Uterus (tissue), 3 donors: ENCODE measurements at regions not wholly inside any gene's neighbourhood (a gene's known extent, or its start where the extent isn't known, plus 50 kb on each side); places are given as distances from the start of the nearest gene placed in this dataset.
A peak's percentile ranks its signal among the peaks of the same experiment; 100 is the strongest.

Experiments
- DNase-seq, 2 donors: peaks; one replicate each; pipeline ENCODE4 v3.0.0-alpha.2; 2019 to 2020
- H3K27ac ChIP-seq, 2 donors: fragments of 200-600 bp; sonication (generic); 1 replicate in 1 of 2; 2 replicates in 1 of 2; pipeline ENCODE4 v1.5.1; 2016 to 2018
- H3K27me3 ChIP-seq, 2 donors: fragments of 200-600 bp; sonication (generic); one replicate each; pipeline ENCODE4 v1.5.1; 2018 to 2019; ENCODE audit warnings: control low read depth in 1 of 2
- H3K36me3 ChIP-seq, 2 donors: fragments of 200-600 bp; sonication (generic); one replicate each; pipeline ENCODE4 v1.5.1; 2019; ENCODE audit warnings: control low read depth in 1 of 2
- H3K4me1 ChIP-seq, 2 donors: fragments of 200-600 bp; sonication (generic); one replicate each; pipeline ENCODE4 v1.5.1; 2018 to 2019; ENCODE audit warnings: control low read depth in 1 of 2
- H3K4me3 ChIP-seq, 2 donors: fragments of 200-600 bp; sonication (generic); 1 replicate in 1 of 2; 2 replicates in 1 of 2; pipeline ENCODE4 v1.5.1; 2018 to 2019; ENCODE audit warnings: mild to moderate bottlenecking in 1 of 2
- H3K9me3 ChIP-seq, 2 donors: fragments of 200-600 bp; sonication (generic); one replicate each; pipeline ENCODE4 v1.5.1; 2019; ENCODE audit warnings: control low read depth in 1 of 2
- CTCF ChIP-seq, 4 experiments: fragments of 200-600 bp in 2 of 4; fragments of 450-650 bp in 2 of 4; sonication (generic) in 2 of 4; IDR thresholded peaks; one replicate each; pipeline ENCODE4 v1.5.1; 2016 to 2019; ENCODE audit warnings: antibody characterized with exemption in 4 of 4, mild to moderate bottlenecking in 2 of 4, moderate library complexity in 1 of 4
- POLR2A ChIP-seq, 2 donors: fragments of 450-650 bp; IDR thresholded peaks; one replicate each; pipeline ENCODE4 v1.6.1; 2016; ENCODE audit warnings: antibody characterized with exemption in 2 of 2, mild to moderate bottlenecking in 1 of 2, moderate library complexity in 1 of 2
- intact Hi-C: fragments of 100-400 bp; cut with DNase I; formaldehyde crosslinking; loops from one replicate; pipeline ENCODE4 v1.15.1; 2023; ENCODE audit warnings: low total_unique reads
- donor health status: DM: yes; HTN: yes; CAD: no.

DNA sequence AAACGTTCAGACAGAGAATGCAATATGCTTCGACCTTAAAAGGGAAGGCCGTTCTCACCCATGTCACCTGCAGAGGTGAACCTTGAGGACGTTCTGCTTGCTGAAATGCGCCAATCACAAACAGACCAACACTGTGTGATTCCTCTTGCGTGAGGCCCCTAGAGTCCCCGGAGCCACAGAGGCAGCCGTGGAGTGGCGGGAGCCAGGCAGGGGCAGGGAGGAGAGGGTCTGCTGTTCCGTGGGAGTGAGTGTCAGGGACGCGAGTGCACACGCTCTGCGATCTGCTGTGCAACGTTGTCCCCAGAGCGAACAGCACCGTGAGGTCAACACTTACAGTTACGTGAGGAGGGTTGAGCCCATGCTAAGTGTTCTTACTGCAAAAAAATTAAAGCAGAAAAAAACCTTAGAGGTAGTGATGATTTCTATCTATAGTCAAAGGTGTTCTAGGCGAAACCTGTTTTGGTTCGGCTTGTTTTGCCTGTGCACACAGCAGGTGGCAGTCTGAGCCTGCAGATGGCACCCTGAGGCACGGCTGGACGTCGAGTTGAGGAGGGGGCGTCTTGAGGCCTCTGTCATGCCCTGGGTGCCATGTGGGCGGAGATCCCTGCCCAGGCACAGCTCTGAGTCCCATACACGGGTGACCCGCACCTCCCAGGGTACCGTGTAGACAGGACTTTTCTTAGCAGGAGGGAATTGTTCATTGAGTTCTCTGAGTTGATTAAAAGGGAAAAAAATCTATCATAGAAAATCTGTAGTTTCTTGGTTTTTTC lies 71.7 kb upstream of the FRMD1 start:
- TF ChIP-seq POLR2A (IDR thresholded peaks at IDR 0.05) (no peak), CTCF (IDR thresholded peaks at IDR 0.05) (peak; percentile 59 to 73 (median 64))
- H3K27me3 ChIP-seq: no peaks in the 10 kb centered on the region
- H3K36me3 ChIP-seq: no peaks in the 10 kb centered on the region
- no peak overlapping the region for H3K4me3 ChIP-seq
- no peaks in the 10 kb centered on the region for H3K4me1 ChIP-seq
- peak in 1 of 2 donors; percentile 30 for DNase-seq
- intact Hi-C loops: loop anchor here (10.0 kb wide), 1 partner anchor 204 kb away; no protein-coding TSS in a partner anchor
- no peaks in the 10 kb centered on the region for H3K9me3 ChIP-seq
- no peak overlapping the region for H3K27ac ChIP-seq

- Histone ChIP-seq H3K27me3 (no peaks in the 10 kb centered on the region), H3K27ac (no peak overlapping the region), H3K36me3 (no peaks in the 10 kb centered on the region), H3K9me3 (no peaks in the 10 kb centered on the region), H3K4me3 (no peak overlapping the region), H3K4me1 (no peaks in the 10 kb centered on the region)
- intact Hi-C loops: no loop called here
- DNase-seq: peak in 1 of 2 donors; percentile 8
- TF ChIP-seq POLR2A (IDR thresholded peaks at IDR 0.05) (no peak), CTCF (IDR thresholded peaks at IDR 0.05) (no peak)
Measured at GRCh38 chr6:168149015-168149414, 70.0 kb upstream of the FRMD1 start.

- no peak for DNase-seq
- intact Hi-C loops: no loop called here
- Histone ChIP-seq H3K36me3 (no peaks in the 10 kb centered on the region), H3K9me3 (no peaks in the 10 kb centered on the region), H3K27me3 (no peaks in the 10 kb centered on the region), H3K27ac (no peak overlapping the region), H3K4me3 (no peak overlapping the region), H3K4me1 (no peaks in the 10 kb centered on the region)
- TF ChIP-seq CTCF (IDR thresholded peaks at IDR 0.05): no peak
- no peak for TF ChIP-seq POLR2A (IDR thresholded peaks at IDR 0.05)
Measured at GRCh38 chr6:168148231-168148849, 69.3 kb upstream of the FRMD1 start.

- intact Hi-C loops: no loop called here
- Histone ChIP-seq H3K9me3 (no peaks in the 10 kb centered on the region), H3K4me3 (no peak overlapping the region), H3K36me3 (no peaks in the 10 kb centered on the region), H3K27ac (no peak overlapping the region), H3K4me1 (no peaks in the 10 kb centered on the region), H3K27me3 (no peaks in the 10 kb centered on the region)
- no peak for DNase-seq
- TF ChIP-seq CTCF (IDR thresholded peaks at IDR 0.05) (no peak), POLR2A (IDR thresholded peaks at IDR 0.05) (no peak)
Measured at GRCh38 chr6:168147205-168147738, 68.3 kb upstream of the FRMD1 start.
